ENCODE measurements at regions not wholly inside any gene's neighbourhood (a gene's known extent, or its start where the extent isn't known, plus 50 kb on each side); places are given as distances from the start of the nearest gene placed in this dataset.

- no peak for DNase-seq
Measured at GRCh38 chr9:13988944-13989343, 325.0 kb downstream of the NFIB start.

DNA sequence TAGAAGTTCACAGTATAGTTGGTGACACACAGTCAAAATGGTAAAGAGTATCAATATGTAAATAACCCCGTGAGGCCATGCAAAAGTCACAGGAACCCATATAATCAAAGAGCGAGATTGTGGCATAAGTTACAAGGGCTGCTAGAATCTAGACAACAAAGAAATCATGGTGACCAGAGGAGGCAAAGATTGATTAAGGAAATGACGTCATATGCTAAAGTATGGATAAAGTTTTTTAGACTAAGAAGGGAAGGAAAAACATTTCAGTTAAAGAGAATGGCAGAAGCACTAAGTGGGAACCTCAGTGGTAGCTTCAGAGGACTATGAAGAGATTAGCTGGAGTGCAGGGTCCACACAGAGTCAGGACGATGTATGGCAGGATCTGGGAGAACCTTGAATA lies 330.3 kb downstream of the NFIB start:
- no peak for DNase-seq

GRCh38 chr9:13979941-13980318 lies 334.0 kb downstream of the NFIB start:
- no peak for DNase-seq

DNA sequence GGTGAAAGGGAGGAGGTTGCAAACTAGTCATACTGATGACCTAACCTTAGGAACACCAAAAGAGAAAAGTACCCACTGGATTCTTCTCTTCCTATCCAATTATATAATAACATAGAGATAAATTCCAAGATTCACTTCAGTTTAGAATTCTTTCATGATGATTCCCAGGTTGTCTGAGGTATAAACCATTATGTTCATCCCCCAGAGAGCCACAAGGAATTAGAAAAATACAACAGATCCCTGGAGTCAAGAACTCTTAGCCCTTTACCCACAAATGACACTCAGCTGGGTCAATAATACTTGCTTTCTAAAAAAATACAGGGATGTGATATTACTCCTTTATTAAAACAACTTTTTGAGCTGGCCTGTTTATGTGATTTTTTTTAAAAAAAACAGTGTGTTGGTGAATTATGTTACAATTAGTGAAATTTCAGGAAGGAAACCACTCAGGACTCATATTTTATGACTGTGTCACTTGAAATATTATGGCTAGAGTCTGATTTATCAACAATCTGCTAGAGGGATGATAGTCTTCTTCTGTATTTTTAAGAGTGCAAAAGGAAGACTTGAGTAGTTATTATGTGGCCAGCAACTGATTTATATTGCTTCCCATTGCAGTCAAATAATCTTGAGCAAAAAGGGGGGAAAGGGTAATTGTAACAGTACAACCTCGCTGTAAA lies 338.2 kb downstream of the NFIB start:
- no peak for DNase-seq

- no peak for DNase-seq
Measured at GRCh38 chr9:13974891-13975290, 339.1 kb downstream of the NFIB start.

DNA sequence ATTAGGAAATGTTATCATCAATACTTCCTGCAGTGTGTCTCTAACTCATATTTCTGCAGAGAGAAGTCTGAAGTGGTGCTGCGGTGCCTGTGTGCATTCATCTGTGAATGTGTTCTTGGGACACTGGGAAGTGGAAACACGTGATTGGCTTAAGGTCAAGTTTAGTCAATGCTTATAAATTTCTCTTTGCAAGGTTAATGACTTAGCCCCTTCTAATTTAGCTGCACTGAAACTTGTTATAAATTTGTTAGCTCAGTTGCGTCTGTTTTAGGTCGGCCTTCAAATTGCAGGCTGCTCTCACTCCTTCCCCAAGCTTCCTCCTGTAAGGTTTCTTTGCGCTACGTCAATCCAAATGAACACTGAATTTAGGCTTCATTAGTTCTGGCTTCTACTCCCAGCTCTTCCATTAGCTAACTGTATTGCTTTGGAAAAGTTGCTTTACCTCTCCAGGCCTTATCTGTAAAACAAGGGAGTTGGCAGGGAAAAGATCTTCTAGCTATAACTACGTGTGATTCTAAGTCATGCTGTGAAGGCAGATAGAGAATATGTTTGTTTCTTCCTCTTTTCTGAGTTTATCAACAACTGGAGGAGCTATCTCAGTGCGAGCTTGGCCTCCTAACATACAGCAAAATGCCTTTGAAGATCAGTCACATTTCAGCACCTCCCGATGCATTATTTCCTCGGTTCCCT lies 341.8 kb downstream of the NFIB start:
- DNase-seq = no peak

- no peak for DNase-seq
Measured at GRCh38 chr9:13971415-13971814, 342.5 kb downstream of the NFIB start.

- DNase-seq = no peak
Measured at GRCh38 chr9:13970426-13970825, 343.5 kb downstream of the NFIB start.

DNA sequence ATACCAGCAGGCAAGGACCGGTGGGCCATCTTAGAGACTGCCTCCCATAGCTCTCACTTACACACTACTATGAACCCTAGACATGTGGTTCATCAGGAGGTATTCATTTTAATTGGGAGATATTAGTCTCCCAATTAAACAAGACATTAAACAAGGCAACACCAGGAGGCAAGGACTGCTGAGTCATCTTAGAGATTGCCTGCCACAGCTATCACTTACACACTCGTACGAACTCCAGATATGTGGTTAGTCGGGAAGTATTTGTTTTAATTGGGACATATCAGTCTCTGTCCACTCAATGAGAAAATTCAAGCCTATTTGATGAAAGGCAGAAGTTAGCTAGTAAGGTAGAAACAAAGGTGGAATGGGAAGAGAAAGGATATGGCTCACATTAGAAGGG lies 343.9 kb downstream of the NFIB start:
- no peak for DNase-seq

DNA sequence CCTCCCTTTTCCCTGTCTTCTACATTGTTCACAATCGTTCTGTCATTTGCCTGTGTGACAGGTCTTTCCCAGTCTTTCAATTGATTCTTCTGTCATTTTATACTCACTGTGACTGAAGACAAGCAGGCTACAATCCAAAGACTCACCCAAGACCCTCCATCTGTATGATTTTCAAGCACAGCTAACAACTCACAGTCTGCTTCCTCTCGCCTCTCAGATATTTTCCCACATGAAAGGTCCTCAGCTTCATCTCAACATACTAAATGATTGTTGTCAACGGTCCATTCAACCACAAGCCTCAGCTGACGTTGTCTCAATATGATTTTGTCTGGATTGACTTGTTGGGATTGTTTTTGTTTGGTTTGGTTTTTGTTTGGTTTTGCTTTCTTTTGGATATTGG lies 346.5 kb downstream of the NFIB start:
- no peak for DNase-seq

DNA sequence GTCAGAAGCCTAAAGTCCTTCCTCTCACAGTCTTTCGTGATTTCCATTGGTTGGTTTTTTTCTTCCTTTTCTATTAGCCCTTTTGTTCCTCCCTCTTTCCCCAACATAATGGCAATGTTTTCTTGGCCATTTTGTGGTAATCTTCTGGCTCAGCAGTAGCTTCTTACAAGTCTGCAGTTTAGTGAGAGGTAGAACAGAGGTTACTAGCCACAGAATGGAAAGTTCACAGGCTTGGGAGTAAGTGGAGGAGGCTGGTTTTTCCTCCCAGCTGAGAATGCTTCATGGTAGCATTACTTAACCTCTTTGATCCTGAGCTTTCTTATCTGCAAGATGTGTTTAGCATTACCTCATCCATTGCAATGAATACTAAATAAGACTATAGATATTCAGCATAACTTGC lies 346.9 kb downstream of the NFIB start:
- DNase-seq = no peak

DNA sequence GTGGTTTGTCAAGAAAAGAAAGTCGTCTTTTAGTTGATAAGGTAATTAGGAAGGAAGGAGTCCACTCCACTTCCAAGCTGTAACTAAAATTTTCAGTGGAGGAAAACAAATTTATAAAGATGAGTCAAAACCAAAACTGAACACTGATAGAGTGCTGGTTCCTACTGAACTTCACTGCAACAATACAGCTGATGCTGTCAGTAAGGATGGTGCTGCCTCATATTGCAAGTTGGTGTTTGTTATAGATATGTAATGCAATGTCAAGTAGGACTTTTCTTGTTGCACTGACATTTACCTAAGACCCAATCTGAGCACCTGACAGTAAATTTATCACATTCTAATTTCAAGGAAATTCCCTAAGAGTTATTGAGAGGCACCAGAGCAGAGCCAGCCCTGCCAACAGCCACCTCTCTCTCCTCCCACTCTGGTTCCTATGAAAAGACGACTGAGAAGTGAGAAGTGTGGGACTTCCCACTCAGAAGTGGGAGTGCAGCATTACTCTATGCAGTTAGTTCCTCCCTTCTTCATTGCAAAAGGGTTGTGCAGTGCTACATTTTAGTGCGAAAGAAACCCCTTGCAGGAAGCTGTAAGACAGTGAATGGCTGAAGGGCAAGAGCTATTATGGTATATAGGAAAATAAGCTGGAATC lies 350.8 kb downstream of the NFIB start:
- no peak for DNase-seq

DNA sequence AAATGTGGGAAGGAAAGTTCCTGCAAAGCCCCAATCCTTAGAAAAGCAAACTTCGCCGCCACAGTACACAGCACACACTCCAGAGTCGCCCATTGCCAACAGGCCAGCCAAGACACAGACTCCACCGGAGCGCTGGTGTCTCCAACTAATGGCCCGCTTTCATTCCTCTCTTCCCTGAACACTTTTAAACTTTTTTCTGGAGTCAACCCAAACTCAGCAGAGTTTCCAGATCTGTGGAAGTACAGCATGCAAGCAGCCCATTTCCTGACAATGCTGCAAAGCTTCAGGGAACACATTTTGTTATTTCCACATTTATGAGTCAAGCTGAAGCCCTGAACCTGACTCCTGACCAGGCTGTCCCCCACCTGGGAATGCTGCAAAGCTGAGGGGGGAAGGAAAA lies 351.9 kb downstream of the NFIB start:
- no peak for DNase-seq

DNA sequence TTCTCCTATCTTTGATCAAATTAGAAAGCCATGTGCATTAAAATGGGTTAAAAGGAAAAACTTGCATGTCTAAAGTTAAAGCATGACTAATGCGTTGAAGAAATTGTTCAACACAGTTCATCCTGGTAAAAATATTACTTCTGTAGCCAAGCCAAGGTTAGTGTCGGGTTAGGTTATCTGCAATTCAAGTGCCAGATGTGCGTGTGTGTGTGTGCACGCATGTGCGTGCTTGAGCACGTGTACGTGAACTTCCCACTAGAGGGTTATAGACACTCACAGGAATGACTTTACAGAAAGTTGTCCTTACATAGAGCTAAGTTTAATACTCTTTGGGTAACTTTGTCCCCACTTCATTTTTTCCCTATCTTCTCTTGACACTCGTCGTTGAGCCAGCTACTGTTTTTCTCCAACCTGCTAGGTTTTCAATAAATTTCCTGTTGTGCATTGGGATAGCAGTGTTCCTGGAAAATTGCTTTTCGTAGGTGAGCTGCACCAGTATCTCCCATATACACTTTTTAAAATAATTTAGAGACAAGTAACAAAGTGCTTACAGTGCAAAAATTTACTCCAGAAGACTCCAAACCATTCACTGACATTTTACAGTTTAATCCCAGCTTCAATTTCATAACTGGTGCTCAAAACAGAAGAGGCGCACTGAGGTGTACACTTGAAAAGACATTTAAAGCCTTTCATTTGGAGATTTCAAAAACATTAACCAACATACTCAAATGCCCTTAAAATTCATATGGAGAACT lies 353.8 kb downstream of the NFIB start:
- DNase-seq = no peak

DNA sequence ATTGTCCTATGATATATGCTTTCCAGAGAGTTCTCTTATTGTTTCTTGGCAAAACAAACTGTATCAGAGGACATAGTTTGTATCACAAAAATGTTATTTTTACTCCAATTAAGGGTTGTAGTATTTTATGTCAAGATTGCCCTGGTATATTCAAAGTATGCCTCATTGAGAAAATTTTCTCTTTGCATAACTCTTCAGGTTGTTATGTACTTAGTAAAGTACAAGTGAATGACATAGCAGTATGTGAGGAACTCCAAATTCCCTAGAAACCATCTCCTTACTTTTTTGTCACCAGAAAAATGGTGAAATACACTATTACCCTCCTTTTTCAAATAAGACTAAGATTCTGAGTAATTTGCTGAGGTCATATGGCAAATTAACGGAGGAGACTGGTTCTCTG lies 355.3 kb downstream of the NFIB start:
- no peak for DNase-seq

GRCh38 chr9:13957089-13957488 lies 356.9 kb downstream of the NFIB start:
- DNase-seq = no peak

DNA sequence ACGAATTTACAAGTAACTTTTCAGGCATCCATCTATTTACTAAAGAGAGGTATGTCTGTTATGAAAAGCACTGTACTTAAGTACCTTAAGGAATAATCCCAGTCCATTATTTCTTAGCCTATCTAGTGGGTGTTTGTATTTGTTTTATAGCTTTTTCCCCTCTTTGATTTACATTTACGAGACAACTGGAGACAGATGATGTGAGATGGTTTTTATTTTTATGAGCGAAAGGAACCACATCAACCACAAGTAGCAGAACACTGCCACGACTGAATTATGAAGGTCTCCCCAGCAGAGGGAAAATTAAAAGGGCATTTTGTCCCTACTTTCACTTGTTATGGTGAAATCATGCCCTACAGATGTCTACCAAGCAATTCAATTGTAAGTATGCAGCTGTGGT lies 357.8 kb downstream of the NFIB start:
- DNase-seq = no peak

DNA sequence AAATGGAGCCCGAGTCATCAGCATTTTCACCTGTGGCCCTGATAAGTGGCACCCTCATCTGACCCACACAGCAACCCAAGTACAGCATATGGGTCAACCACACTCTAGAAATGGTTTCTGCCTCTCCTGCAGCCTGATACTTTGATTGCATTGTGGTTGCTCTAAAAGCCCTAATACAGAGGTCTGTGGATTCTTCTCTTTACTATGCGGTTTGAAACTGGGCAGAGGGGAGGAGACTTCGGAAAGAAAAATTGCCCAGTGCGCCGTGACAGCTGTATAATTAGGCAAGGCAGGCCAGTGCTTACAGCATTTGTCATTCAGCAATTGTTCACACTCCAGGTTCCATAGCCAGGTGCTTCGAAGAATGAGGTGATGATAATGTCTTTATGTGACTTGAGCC lies 361.0 kb downstream of the NFIB start:
- no peak for DNase-seq

DNA sequence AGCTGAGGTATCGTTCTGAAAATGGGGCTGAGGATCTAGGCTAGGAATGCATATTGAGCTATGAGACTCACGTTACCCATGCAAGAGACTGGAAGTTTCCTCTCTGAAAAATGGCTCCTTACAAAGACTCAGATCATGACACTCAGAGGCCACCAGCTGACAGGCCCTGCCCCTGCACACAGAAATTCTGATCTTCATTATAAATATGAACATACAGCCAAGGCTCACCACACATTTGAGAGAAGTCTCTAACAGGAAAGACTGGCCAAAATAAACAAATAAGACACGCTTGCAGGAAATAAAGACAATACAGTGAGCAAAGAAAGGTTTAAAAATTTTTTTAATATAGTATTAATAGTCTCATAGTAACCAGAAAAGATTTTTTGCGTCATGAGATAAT lies 365.9 kb downstream of the NFIB start:
- DNase-seq = no peak

DNA sequence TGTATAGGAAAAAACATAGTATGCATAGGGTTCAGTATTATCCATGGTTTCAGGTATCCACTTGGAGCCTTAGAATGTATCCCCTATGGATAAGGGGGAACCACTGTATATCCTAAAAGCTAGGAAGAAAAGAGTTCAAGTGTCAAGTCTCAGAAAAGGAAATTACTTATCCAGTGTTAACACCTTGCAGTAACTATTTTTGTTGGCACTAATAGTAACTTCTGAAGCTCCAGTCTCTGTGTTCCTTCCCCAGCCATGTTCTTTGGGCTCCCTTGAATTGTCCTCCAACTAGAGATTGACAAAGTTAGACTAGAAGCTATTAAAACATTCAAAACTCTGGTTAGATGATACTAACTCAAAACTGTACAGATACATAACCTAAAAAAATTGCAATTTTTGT lies 370.8 kb downstream of the NFIB start:
- no peak for DNase-seq

DNA sequence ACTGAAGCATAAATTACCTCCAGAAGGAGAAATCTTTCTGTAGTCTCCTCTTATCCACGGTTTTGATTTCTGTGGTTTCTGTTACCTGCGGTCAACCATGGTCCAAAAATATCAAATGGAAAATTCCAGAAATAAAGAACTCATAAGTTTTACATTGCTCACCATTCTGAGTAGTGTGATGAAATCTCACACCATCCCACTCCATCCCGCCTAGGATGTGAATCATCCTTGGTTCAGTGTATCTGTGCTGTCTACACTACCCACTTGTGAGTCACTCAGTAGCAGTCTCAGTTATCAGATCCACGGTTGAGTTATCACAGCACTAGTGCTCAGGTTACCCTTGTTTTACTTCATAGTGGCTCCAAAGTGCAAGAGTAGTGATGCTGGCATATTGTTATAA lies 371.2 kb downstream of the NFIB start:
- peak; percentile 38 for DNase-seq

DNA sequence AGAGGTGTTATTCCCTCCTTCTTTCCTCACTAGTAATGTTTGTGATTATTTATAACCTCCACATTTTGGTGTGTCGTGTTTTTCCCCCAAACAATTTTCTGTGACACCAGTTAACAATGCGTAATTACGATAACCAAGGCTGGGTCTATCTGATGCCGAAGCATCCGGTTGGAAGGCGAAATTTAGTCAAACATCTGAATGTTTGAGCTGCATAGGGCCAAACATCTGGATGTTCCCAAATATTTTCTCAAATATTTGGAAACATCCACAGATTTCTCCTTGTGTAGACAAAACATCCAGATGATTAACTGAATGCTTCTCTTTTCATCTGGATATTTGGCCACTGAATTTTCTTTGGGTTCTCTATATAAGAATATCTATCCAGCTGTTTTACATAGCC lies 371.7 kb downstream of the NFIB start:
- no peak for DNase-seq

- DNase-seq = no peak
Measured at GRCh38 chr9:13941714-13942113, 372.2 kb downstream of the NFIB start.
